ENCODE measurements at regions not wholly inside any gene's neighbourhood (a gene's known extent, or its start where the extent isn't known, plus 50 kb on each side); places are given as distances from the start of the nearest gene placed in this dataset.

DNA sequence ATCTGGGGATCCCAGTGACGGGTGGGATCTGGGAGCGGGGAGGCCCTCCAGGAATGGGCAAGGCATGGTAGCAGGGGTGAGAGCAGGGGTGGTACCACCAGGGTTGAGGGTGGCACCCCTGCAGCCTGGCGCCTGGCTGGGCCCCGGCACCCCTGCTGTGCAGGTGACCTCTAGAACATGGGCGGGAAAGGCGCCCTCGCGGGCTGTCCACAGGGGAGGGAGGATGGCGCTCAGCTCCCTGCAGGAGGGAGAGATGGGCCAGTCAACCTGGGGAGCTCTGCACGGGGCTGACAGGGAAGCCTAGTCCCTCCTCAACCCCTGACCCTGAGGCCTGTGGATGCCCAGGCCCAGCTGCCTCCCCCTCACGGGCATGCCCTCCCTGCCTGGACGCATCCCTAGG lies 61.6 kb upstream of the SLCO4A1 start:
- no peak for DNase-seq (ENCODE audit: low spot score)

DNA sequence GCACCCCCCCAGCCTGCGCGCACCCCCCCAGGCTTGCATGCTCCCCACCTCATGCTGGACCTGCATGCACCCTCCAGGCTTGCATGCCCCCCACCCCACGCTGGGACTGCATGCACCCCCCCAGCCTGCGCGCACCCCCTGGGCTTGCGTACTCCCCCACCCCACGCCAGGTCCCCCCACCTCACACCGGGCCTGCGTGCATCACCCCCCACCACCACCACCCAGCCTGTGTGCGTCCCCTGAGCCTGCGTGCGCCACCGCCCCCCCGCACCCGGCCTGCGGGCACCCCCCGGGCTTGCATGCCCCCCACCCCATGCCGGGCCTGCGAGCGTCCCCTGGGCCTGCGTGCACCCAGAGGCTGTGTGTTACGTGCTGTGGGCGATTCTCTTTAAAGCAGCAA lies 61.0 kb upstream of the SLCO4A1 start:
- DNase-seq (ENCODE audit: low spot score), result no peak

- DNase-seq (ENCODE audit: low spot score), result no peak
These were observed 60.5 kb upstream of the SLCO4A1 start for GRCh38 chr20:62581806-62582205.

DNA sequence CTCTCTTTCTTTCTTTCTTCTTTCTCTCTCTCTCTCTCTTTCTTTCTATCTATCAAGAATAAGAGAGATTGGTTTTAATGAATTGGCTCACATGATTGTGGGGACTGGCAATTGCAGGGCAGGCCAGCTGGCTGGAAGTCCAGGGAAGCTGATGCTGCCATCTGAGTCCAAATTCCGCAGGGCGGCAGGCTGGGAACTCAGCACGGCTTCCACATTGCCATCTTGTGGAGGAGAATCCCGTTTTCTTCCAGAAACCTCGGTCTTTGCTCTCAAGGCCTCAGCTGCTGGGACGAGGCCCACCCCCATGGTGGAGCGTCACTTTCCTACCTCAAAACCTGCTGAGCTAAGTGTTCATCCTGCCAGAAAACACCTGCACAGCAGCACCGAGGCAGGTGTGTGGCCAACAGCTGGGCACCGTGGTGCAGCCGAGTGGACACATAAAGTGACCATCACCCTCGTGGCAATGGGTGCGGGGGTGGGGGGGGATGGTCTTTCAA lies 58.8 kb upstream of the SLCO4A1 start:
- peak; percentile 64 for DNase-seq (ENCODE audit: low spot score)

DNA sequence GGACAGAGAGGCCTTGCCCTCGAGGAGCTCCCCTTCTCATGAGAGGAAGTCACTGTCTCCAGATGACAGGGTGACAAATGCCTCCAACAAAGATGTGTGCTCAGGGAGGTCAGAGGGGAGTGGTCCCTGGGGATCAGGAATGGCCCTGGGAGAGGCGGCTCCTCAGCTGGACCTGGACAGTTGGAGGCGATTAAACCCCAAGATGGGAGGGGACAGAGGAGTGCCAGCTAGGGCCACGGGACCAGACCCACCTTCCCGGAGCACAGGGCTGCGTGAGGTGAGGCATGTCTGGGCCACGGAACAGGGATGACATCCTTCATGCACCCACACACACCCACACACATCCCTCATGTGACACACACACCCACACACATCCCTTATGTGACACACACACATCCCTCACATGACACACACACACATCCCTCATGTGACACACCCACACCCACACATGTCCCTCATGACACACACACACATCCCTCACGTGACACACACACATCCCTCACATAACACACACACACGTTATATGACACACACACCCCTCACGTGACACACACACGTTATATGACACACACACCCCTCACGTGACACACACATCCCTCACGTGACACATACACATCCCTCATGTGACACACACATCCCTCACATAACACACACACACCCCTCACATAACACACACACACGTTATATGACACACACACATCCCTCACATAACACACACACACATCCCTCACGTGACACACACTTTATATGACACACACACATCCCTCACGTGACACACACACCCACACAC lies 57.4 kb upstream of the SLCO4A1 start:
- DNase-seq (ENCODE audit: low spot score), result no peak

GRCh38 chr20:62585461-62585970 lies 56.8 kb upstream of the SLCO4A1 start:
- DNase-seq (ENCODE audit: low spot score), result no peak

- no peak for DNase-seq (ENCODE audit: low spot score)
These were observed 55.5 kb upstream of the SLCO4A1 start for GRCh38 chr20:62586799-62587198.

DNA sequence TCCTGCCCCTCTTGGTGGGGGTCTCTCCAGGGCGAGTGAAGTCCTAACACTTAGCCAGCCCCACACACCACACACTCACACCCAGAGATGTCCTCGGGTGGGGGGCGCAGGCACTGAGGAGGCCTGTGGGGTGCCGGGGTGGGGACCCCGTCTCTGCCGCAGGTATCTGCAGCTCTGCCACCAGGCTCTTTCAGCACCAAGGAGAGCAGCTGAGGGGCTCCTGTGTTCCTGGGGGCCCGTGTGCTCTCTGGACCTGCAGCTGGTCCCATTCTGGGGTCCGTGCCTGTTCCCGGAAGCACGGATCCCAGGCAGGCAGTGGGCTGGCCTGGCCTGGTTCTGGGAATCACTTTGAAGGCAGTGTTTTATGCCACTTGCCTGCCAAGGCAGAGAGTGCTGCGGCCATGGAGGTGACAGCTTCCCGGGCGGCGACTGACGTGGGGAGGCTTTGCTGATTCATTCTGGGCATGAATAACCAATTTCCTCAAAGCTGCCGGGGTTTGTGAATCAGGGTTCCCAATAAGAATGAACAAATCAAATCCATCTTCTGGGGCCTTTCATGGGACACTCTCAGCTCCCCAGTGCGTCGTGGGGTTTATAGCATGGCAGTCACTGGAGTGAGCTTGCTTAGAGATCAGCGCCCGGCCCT lies 54.4 kb upstream of the SLCO4A1 start:
- DNase-seq (ENCODE audit: low spot score), result no peak

DNA sequence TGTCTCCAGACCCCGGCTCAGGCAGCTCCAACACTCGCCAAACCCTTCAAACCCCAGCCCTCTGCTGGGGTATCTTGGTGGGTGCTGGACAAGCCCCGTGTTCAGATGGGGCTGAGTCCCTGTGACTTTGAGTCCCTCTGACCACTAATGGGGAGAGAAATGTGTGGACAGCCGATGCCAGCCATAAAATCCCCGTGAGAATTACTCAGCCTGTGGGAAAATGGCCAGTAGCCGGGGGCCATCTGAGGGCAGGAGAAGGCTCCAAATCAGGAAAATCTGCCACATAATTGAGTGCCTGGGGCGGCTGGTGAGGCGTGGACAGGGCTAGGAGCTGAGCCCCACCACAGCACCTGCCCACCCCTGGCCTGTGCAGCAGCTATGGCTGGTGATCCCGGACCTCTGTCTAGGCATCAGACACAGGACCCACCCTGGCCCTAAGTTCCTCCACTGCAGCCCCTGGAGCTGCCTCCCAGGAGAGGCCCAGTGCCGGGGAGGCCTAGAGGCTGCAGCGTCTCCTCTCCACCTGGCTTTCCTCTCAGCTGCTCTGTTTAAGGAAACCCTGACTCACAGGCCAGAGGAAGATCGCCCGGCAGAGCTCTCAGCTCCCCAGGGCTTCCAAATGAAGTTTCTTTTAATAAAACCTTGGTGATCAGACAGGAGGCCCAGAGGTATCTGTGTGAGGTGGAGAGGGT lies 53.7 kb upstream of the SLCO4A1 start:
- DNase-seq (ENCODE audit: low spot score), result no peak

DNA sequence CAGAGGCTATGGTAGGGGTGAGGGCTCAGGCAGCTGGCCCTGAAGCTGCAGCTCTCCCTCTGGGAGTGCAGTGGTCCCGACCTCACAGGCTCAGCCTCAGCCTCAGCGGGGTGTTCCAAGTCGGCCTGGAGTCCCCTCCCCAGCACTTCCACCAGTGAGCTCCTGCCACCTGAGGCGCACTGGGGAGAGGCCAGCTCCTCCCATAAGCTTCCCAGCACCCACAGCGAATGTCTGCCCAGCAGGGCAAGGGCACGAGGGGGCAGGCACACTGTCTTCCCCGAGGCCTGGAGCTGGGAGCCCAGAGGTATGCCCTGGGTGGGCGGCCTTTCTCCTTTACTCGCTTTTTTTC lies 53.2 kb upstream of the SLCO4A1 start:
- no peak for DNase-seq (ENCODE audit: low spot score)

DNA sequence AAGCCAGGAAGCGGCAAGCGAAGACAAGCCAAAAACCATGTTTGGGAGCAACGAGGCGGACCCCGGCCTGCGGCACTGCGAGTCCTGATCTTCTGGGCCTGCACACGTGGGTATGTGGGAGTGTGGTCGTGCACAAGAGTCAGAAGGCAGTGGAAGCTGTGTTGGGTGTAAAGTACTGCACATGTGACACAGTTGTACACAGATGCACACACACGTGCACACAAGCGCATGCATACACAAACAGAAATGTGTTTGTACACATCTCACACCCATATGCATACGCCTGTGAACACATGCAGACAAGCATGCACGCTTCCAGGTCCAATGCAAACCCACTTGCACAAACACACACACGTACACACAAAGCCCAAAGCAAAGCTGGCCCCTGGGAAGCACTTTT lies 52.6 kb upstream of the SLCO4A1 start:
- no peak for DNase-seq (ENCODE audit: low spot score)

DNA sequence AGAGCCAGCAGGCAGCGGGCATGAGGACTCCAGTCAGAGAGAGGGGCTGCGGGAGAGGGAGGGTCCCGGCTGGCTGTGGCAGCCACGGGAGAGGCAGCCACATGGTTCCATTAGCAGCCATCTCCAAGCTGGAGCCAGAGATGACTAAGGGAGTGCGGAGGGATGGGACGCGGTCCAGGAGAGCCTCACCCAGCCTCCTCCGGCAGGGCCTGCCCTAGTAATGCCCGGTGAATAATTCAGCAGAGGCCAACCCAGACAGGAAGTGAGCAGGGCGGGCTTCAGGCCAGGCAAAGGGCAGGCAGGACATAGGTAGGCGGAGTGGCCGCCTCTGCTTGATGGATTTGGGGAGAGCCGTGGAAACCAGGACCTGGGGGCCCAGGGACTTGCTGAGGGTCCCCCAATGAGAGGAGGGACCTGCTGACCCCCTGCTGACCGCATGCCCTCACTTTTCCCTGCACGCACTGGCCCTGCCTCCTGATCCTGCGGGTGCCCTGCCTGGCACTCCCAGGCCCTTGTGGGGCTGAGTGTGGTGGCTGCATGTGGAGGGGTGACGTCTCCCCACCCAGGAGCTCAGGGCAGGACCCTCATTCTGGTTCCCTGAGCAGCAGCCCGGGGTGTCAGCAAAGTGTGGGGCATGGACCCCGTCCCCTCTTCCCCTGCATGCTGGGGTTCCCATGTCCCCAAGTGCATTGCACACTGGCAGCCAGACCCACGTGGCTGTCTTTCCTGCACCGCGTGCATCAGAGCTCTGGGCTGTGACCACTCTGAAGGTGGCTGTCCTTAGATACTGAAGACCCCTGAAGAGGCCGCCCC lies 51.8 kb upstream of the SLCO4A1 start:
- DNase-seq (ENCODE audit: low spot score), result peak; percentile 82

GRCh38 chr20:62591122-62591468 lies 51.2 kb upstream of the SLCO4A1 start:
- no peak for DNase-seq (ENCODE audit: low spot score)

DNA sequence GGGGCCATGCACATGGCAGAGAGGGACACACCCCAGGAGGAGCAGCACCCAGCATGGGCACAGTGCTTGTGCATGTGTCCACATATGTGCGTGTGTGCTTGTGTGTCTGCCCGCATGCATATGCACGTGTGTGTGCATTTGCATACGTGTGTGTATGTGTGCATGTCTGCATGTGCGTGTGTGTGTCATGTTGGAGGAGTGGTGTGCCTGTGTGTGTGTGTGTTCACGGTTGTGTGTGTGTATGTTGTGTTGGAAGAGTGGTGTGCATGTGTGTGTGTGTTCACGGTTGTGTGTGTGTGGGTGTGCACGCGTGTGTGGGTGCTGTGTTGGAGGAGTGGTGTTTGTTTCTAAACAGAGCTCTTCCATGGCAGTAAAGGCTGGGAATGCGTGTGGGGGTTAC lies 50.7 kb upstream of the SLCO4A1 start:
- no peak for DNase-seq (ENCODE audit: low spot score)

Data from mucosa of gallbladder (tissue), 1 donor.